ENCODE measurements at regions not wholly inside any gene's neighbourhood (a gene's known extent, or its start where the extent isn't known, plus 50 kb on each side); places are given as distances from the start of the nearest gene placed in this dataset.
"Not testable (repeated sequence)": the region's sequence is repeated elsewhere in the genome, so short reads cannot be mapped to it uniquely, and the experiment has no call there.

DNA sequence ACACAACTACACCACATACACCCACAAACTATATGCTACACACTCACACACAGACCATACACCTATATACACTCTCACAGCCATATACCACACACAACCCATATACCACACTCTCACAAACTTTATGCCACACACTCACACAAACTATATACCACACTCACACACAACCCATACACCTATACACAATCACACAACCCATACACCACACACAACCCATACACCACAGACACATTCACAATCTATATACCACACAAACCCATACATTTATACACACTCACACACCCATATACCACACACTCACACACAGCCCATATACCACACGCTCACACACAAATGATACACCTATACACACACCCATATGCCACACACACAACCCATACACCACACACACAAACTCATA, 163.3 kb downstream of the TMEM121 start:
- no peak for TF ChIP-seq CTCF (IDR thresholded peaks at IDR 0.05; ENCODE audit: extremely low read depth, missing control alignments)
- DNase-seq (ENCODE audit: low spot score), result no peak

GRCh38 chr14:105690671-105691070, 164.3 kb downstream of the TMEM121 start:
- no peak for DNase-seq (ENCODE audit: low spot score)
- no peak for TF ChIP-seq CTCF (IDR thresholded peaks at IDR 0.05; ENCODE audit: extremely low read depth, missing control alignments)

DNA sequence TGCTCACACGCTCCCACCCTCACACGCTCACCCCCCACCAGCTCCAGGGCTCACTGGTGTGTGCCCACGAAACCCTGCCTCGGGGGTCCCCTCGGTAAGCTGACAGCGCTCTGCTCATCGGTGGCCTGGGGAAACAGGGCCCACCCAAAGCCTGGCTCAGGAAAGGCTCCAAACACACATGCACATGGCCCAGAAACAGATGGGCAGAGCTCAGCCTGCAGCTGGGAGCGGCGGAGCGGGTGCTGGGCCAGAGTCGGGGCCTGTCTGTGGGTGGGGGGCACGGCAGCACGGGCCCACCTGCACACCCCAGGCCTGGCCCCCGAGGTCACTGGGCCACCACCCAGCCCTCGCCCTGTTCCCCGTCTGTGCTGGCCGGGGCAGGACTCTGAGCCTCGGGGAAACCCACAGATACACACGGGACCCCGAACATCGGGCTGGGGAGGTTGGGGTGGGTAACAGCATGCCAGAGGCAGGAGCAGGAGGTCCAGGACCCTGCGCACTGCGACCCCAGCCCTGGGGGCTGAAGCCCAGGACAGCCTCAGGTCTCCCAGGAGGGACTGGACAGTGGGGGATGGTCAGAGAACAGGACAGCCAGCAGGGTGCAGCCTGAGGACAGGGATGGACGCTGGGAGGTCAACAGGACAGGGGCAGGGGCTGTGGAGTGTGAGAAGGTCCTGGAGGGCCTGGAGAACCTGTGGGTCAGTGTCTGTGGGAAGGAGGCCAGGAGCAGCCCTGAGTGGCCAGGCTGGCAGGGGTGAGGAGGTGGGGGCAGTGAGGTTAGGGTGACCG, 165.1 kb downstream of the TMEM121 start:
- DNase-seq (ENCODE audit: low spot score), result not testable (repeated sequence)

DNA sequence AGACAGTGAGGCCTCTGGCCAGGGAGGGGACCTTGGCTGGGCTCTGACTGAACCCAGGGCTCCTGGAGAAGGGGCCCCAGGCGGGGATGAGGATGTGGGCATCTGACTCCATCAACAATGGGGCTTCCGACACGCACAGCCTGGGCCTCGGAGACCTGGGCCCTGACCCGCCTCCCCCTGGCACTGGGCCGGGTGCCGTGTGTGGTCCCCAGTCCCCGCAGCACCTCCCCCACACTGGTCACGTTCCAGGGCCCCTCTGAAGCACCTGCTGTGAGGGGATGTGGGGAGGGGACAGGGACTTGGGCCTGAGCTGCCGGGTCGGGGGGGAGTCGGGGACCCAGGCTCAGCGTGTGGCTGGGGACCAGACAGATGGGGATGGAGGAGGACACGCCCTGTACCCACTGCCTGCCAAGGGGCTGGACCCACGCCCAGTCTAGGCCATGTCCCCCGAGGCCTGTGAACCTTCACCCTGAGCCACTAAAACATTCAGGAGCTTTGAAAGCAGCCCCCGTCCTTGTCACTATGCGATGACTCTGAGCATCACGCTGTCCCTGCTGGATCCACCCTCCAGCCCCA, 165.8 kb downstream of the TMEM121 start:
- DNase-seq (ENCODE audit: low spot score), result not testable (repeated sequence)

DNA sequence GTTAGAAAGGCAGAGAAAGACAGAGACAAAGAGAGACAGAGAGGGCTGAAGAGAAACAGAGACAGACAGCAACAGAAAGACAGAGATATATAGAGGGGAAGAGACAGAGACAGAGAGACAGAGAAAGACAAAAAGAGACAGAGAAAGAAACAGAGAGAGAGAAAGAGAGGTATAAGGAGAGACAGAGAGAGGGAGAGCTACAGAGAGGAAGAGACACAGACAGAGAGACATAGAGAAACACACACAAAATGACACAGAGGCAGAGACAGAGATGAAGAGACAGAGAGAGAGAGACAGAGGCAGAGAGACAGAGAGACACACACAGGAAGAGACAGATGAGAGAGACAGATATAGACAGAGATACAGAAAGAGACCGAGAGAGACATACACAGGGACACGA, 168.6 kb downstream of the TMEM121 start:
- DNase-seq (ENCODE audit: low spot score), result no peak
- TF ChIP-seq CTCF (IDR thresholded peaks at IDR 0.05; ENCODE audit: extremely low read depth, missing control alignments), result no peak

DNA sequence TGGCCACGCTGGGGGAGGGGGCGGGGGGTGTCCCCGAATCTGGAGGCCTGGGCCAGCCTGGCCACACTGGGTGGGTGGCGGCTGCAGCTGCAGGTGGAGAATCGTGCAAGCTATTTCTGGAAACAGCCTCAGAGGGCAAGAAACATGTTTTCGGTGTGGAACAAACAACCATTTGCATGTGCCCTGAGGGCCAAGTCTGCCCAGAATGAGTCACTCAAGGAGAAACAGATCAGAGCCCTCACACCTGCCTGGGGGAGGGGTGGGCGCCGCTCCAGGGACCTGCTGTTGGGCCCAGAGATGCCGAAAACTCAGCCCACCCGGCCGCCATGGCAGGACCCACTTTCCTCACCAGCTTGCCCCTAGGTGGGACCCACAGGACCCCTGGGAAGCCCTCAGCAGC, 170.0 kb downstream of the TMEM121 start:
- DNase-seq (ENCODE audit: low spot score), result not testable (repeated sequence)

DNA sequence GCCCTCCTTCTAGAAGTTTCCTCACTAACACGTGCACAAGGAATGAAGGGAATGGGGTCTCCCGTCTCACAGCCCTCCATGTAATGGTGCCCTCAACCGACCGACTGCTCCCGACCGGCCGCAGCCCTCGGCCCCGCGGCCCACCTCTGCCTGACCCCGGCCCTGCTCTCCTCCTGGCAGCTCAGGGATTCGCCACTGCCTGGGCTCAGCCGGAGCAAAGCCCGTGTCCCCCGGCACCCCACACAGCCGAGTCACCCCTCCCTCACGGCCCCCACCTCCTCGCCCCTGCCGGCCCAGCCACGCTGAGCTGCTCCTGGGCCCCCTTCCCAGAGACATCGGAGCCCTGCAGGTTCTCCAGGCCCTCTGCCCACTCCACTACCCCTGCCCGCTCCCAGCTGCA, 171.0 kb downstream of the TMEM121 start:
- not testable (repeated sequence) for DNase-seq (ENCODE audit: low spot score)

GRCh38 chr14:105697955-105698354, 171.6 kb downstream of the TMEM121 start:
- DNase-seq (ENCODE audit: low spot score), result not testable (repeated sequence)

DNA sequence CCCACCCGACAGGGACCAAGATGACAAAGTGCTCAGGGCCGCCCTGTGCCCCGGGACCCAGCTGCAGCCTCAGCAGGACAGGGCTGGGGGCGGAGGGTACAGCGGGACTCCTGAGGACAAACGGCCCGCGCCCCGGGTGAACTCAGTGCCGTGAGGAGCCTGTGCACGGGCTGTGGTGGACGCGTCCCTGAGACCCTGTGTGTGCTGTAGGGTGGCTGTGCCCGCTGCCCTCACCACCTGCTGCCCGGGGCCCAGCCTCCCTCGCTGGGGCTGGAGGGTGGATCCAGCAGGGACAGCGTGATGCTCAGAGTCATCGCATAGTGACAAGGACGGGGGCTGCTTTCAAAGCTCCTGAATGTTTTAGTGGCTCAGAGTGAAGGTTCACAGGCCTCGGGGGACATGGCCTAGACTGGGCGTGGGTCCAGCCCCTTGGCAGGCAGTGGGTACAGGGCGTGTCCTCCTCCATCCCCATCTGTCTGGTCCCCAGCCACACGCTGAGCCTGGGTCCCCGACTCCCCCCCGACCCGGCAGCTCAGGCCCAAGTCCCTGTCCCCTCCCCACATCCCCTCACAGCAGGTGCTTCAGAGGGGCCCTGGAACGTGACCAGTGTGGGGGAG, 172.7 kb downstream of the TMEM121 start:
- not testable (repeated sequence) for DNase-seq (ENCODE audit: low spot score)

DNA sequence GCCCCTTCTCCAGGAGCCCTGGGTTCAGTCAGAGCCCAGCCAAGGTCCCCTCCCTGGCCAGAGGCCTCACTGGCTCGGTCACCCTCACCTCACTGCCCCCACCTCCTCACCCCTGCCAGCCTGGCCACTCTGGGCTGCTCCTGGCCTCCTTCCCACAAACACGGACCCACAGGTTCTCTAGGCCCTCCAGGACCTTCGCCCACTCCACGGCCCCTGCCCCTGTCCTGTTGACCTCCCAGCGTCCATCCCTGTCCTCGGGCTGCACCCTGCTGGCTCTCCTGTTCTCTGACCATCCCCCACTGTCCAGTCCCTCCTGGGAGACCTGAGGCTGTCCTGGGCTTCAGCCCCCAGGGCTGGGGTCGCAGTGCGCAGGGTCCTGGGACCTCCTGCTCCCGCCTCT, 173.3 kb downstream of the TMEM121 start:
- DNase-seq (ENCODE audit: low spot score), result not testable (repeated sequence)

DNA sequence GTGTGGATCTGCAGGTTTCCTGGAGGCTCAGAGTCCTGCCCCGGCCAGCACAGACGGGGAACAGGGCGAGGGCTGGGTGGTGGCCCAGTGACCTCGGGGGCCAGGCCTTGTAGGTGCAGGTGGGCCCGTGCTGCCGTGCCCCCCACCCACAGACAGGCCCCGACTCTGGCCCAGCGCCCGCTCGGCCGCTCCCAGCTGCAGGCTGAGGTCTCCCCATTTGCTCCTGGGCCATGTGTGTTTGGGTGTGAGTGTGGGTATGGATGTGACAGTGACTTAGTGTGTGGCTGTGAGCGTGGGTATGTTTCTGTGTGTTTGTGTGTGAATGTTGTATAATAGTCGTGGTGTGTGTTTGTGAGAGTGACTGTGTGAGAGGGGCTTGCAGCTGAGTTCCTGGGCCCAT, 173.8 kb downstream of the TMEM121 start:
- peak; percentile 21 for DNase-seq (ENCODE audit: low spot score)

DNA sequence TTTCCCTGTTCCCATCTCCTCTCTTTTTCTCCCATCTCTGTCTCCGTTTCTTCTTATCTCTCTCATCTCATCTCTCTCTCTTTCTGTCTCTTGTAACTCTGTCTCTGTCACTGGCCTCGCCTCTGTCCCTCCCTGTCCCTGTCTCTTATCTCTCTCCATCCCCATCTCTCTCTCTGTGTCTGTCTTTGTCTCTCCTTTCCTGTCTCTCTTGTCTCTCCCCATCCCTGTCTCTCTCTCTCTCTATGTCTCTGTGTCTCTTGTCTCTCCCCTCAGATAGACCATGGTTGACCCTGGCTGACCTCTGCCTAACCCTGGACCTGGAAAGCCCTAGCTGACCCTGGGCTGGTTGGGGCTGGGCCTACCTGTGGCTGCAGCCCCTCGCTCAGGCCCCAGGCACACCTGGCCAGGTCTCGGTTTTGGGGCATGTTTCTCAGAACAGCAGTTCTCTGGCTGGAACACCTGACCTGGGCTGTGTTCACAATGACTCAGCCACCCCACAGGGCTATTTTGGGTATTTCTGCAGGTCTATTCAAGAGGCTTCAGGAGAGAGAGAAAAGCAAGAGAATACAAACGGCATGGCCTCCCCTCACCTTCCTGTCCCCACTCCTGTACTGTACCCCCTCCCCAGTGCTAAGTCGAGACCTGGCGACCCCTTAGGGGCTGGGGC, 174.4 kb downstream of the TMEM121 start:
- peak; percentile 76 for DNase-seq (ENCODE audit: low spot score)
- no peak for TF ChIP-seq CTCF (IDR thresholded peaks at IDR 0.05; ENCODE audit: extremely low read depth, missing control alignments)

All from GM20000 (cell line).